Activated naive CD8-positive, alpha-beta T cell treated with anti-CD3 and anti-CD28 coated beads, Interleukin-2, amount 50 U/mL, for 16 hours (primary cell): ENCODE measurements at regions not wholly inside any gene's neighbourhood (a gene's known extent, or its start where the extent isn't known, plus 50 kb on each side); places are given as distances from the start of the nearest gene placed in this dataset.

Source experiments
- DNase-seq: peaks from one replicate; pipeline ENCODE4 v3.0.0-alpha.2; 2020; ENCODE audit warnings: low read depth, low spot score

DNA sequence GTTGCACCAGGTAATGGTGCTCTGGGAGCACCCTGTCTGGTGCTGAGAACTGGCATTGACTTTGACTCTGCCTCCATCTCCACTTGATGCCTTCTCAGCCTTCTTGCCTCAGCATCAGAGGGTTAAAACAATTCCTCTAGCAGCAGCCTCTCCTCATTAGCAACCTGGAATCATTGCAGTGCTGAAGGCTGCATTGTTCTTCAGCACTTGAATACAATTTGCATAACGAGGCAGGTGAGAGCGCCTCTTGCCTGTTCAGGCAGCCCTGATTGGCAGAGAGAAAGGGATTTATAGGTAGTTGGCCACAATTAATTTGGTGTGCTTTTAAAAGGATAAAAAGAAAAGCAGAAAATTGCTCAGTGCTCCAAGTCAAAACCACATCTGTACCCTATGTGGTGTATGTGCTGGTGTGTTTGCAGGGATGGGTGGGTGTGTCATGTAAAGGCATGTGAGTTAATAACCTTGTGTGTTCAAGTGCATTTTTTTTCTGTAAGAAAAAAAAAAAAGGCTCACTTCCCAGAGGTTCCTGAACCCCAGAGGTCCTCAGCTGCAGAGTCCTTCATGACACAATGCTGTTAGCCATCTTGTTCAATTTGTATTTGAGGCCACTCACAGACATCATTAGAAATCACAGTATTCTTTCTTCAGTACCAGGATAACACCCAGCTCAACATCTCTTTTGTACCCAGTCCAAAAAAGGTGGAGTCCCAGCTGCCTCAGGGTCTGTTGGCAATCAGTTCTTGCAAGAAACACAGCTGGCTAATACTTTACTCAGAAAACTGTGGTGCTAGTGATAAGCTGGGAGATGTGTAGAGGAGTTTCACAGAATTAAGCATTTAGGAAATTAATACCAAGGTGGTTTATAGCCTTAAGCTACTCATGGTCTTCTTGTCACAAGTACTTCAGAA lies 385.6 kb downstream of the GRIN2B start:
- DNase-seq: no peak

DNA sequence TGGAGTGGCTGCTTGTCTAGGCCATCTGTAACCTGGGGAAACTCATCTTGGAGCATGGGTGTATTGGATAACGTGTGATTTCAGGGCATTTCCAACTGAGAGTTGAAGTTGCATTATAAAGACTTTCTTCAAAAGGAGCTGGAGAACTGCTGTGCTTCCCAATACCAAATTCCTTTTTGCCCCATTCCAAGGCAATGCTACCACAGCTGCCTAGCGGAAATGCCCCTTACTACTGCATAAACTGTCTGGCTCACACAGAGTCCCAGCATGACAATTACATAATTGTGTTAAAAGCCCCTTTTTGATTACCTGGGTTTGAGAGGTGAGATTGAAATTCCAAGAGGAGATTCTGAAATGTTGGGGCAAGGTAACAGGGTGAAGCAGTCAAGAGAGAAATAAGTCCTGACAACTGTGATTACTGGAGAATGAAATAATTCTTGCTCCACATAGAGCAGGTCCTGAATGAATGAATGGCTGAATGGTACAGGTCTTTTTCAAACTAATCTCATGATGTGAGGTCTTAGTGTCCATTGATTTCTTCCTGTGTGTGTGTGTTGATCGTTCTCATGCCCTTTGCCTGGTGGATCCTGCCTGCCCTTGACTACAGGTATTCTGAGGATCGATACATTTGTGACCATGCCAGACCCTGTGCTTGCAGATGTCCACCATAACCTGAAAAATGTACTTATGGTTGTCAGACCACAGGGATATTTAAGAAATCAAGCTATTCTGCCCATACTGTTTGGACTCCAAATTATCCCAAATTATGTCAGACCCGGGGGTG lies 386.5 kb downstream of the GRIN2B start:
- no peak for DNase-seq

- DNase-seq: no peak
Measured at GRCh38 chr12:13592063-13592942, 389.1 kb downstream of the GRIN2B start.

GRCh38 chr12:13591488-13591887 lies 389.9 kb downstream of the GRIN2B start:
- DNase-seq: no peak

GRCh38 chr12:13591059-13591458 lies 390.3 kb downstream of the GRIN2B start:
- DNase-seq: no peak

DNA sequence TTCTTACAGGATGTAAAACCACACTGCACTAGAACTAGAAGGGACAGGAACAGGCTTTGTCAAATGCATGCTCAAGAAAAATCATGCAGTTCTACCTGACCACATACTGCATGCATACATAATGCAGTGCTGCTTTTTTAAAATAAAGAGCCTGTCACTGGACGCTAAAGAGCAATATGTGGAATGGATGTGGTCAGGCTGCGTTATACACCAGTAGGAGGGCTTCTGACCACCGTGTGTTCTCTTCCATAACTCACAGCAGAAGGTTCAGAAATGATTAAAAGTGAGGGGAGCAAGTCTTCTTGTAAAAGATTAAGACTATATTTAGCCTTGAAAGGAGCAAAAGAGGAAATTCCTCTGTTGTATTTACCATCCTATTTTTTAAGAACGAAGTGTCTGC lies 392.0 kb downstream of the EMP1 start:
- no peak for DNase-seq

- no peak for DNase-seq
Measured at GRCh38 chr12:13587721-13588390, 391.3 kb downstream of the EMP1 start.

- no peak for DNase-seq
Measured at GRCh38 chr12:13586361-13586760, 389.8 kb downstream of the EMP1 start.

- no peak for DNase-seq
Measured at GRCh38 chr12:13584541-13584940, 388.0 kb downstream of the EMP1 start.

GRCh38 chr12:13583630-13584029 lies 387.1 kb downstream of the EMP1 start:
- DNase-seq: no peak

DNA sequence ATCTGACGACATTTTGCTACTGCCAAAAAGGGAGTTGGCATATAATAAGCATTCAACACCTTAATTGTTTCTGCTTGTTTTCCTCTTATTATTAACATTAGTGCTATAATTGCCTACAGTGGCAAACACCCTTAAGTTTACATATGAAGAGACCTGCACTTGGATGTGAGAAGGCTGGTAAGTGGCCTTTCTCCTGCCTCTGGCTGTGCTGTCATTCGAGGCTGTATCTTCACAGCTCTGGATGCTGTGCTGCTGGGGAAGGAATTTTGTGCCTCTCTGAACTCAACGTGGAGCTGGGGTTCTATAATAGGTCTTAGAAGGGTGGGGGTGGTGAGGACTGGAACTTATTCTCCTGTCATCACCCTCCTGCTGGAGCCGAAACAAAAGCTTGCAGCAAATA lies 385.9 kb downstream of the EMP1 start:
- no peak for DNase-seq

DNA sequence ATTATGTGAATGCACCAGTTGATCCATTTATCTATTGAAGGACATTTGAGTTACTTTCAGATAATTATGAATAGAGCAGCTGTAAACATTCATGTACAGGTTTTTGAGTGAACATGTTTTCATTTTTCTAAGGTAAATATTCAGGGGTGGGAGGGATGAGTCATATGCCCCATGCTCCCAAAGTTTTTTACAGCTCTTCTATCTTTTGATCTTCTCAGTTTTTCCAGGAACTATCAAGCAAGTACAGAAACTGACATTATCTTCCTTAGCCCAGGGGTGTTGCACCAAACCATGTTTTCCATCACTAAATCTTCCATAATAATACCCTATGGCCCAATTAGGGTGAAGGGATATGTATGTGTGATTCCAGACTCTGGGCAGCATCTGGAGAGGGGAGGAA lies 384.5 kb downstream of the EMP1 start:
- no peak for DNase-seq

GRCh38 chr12:13580206-13580605 lies 383.7 kb downstream of the EMP1 start:
- DNase-seq: no peak

DNA sequence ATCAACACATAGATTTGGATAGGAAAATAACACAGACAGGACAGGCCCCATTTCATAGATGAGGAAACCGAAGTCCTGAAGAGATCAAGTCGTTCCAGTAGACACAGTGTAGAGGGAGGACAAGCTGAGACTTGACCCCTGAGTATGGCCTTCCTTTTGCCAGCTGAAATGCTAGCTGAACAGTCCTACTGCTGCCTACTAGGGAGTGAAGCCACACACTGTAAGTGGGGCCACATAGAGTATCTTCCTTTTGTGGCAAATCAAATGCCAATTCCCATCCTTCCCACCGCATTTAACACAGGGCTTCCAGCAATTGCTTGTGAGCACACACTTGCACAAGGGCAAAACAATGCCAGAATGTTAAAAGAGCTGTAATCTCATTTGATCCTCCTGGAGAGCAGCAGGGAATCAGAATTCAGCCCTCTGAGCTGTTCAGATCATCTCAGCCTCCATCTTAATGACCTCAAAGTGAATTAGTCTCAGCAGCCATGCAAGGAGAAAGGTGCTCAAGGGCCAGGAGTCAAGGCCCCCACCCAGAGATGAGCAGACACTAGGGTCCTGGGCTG lies 380.5 kb downstream of the EMP1 start:
- DNase-seq: no peak

GRCh38 chr12:13573698-13574321 lies 377.3 kb downstream of the EMP1 start:
- DNase-seq: no peak

DNA sequence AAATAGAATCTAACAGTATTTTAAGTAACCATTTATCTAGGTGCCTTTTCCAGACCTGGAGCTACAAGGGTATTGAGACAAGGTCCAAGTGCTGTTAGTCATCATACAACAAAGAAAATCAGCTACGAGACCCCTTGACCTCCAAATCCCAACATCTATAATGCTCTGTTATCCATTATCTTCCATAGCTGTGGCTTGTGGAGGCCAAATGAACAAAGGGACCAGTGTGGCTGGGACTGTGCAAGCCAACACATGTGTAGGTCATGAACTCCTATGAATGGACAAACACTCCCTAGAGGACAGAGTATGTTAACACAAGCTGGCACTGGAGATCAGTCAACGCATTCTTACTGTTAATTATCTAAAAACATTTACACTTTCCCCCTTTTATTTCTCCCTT lies 374.5 kb downstream of the EMP1 start:
- no peak for DNase-seq

GRCh38 chr12:13570005-13570694 lies 373.6 kb downstream of the EMP1 start:
- DNase-seq: no peak

DNA sequence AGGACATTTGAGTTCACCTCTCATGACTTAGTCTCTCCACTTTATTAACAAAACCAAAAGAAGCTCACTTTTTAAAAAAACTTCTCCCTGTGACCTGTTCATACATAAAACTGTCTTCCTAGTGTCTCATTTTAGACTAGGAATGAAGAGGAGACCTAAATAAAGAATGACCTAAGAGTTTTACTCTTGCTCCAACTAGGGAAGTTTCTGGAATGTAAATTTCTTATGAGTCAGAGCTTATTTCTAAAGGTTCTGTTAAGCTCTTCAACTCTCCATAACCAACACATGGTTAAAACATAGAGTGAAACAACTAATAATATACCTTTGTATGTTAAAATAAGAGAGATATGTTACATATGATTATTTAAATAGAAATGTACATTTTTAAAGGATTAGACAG lies 369.8 kb downstream of the EMP1 start:
- DNase-seq: no peak

- DNase-seq: no peak
Measured at GRCh38 chr12:13564266-13564810, 367.8 kb downstream of the EMP1 start.

DNA sequence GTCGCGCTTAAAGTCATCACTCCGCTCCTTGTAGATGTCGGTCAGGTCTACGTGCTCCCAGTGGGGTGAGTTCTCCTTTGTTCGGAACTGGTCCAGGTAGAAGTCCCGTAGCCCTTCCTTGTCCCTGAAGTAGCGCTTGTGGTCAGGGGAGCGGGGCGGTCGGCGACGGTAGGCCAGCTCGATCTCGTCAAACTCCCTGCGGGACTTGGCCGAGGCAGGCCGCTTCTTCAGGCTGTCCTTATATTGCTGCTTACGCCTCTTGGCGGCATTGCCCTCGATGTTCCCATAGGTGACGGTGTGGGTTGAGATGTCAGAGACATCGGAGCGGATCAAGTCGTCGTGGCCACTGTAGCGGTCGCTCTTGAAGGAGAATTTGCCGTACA lies 367.2 kb downstream of the EMP1 start:
- DNase-seq: no peak
